RPMI8226 (cell line): ENCODE measurements at regions not wholly inside any gene's neighbourhood (a gene's known extent, or its start where the extent isn't known, plus 50 kb on each side); places are given as distances from the start of the nearest gene placed in this dataset.
"Not testable (repeated sequence)": the region's sequence is repeated elsewhere in the genome, so short reads cannot be mapped to it uniquely, and the experiment has no call there.

Experiments
- DNase-seq: peaks from one replicate; pipeline ENCODE4 v3.0.0-alpha.2; 2015

- DNase-seq = peak; percentile 17
These were observed 1180.1 kb upstream of the ATXN8OS start for GRCh38 chr13:68927387-68928026.

- DNase-seq = no peak
These were observed 1183.6 kb upstream of the ATXN8OS start for GRCh38 chr13:68923995-68924394.

GRCh38 chr13:68908879-68909278, 1198.7 kb upstream of the ATXN8OS start:
- DNase-seq = no peak

- no peak for DNase-seq
These were observed 1202.4 kb upstream of the ATXN8OS start for GRCh38 chr13:68905186-68905585.

GRCh38 chr13:68897331-68897928, 1210.2 kb upstream of the ATXN8OS start:
- DNase-seq = no peak

GRCh38 chr13:68895696-68896095, 1211.9 kb upstream of the ATXN8OS start:
- no peak for DNase-seq

GRCh38 chr13:68893721-68894120, 1213.9 kb upstream of the ATXN8OS start:
- not testable (repeated sequence) for DNase-seq

- not testable (repeated sequence) for DNase-seq
These were observed 1215.0 kb upstream of the ATXN8OS start for GRCh38 chr13:68892596-68892995.

- DNase-seq = not testable (repeated sequence)
These were observed 1217.5 kb upstream of the ATXN8OS start for GRCh38 chr13:68890101-68890500.

- no peak for DNase-seq
These were observed 1218.8 kb upstream of the ATXN8OS start for GRCh38 chr13:68888832-68889231.

- DNase-seq = no peak
These were observed 1235.3 kb upstream of the ATXN8OS start for GRCh38 chr13:68872338-68872737.

GRCh38 chr13:68851026-68851425, 1256.6 kb upstream of the ATXN8OS start:
- no peak for DNase-seq

- DNase-seq = no peak
These were observed 1257.5 kb upstream of the ATXN8OS start for GRCh38 chr13:68850160-68850559.

GRCh38 chr13:68846663-68847062, 1261.0 kb upstream of the ATXN8OS start:
- DNase-seq = no peak

- no peak for DNase-seq
These were observed 1273.3 kb upstream of the ATXN8OS start for GRCh38 chr13:68834375-68834774.

GRCh38 chr13:68816715-68817114, 1290.9 kb upstream of the ATXN8OS start:
- no peak for DNase-seq

- no peak for DNase-seq
These were observed 1294.3 kb upstream of the ATXN8OS start for GRCh38 chr13:68813180-68813796.

- DNase-seq = peak; percentile 4
These were observed 1297.0 kb upstream of the ATXN8OS start for GRCh38 chr13:68810660-68811059.

- DNase-seq = no peak
These were observed 1299.2 kb upstream of the ATXN8OS start for GRCh38 chr13:68808456-68808855.

- no peak for DNase-seq
These were observed 1301.5 kb upstream of the ATXN8OS start for GRCh38 chr13:68806125-68806524.

GRCh38 chr13:68784275-68784674, 1323.4 kb upstream of the ATXN8OS start:
- no peak for DNase-seq

- DNase-seq = no peak
These were observed 1348.0 kb upstream of the ATXN8OS start for GRCh38 chr13:68759617-68760016.

GRCh38 chr13:68749796-68750195, 1357.8 kb upstream of the ATXN8OS start:
- no peak for DNase-seq

- DNase-seq = no peak
These were observed 1359.6 kb upstream of the ATXN8OS start for GRCh38 chr13:68748038-68748437.
